H1 (cell line): ENCODE measurements at regions not wholly inside any gene's neighbourhood (a gene's known extent, or its start where the extent isn't known, plus 50 kb on each side); places are given as distances from the start of the nearest gene placed in this dataset.

Experiments used
- CTCF ChIA-PET: fragments of 300-600 bp; sonication (Branson Sonifier 250); formaldehyde crosslinking; loops from one replicate; lab custom pipeline; 2021; ENCODE audit not compliant: partially characterized antibody; lab: Charles Lee
- POLR2A ChIA-PET: fragments of 300-600 bp; sonication (Branson Sonifier 250); formaldehyde crosslinking; loops from one replicate; lab custom pipeline; 2021; ENCODE audit warnings: inconsistent platforms; ENCODE audit not compliant: partially characterized antibody; lab: Charles Lee
- DNase-seq, 2 experiments: peaks; one replicate each; pipeline versions ENCODE4 v3.0.0 to v3.0.0-alpha.2; 2010 to 2022; ENCODE audit warnings: low spot score in 2 of 2, low read depth in 1 of 2, mixed read lengths in 1 of 2
- FAIRE-seq: peaks from 2 replicates; lab custom pipeline; 2011; peaks lifted over from hg19 to GRCh38; lab: Jason Lieb, UNC
- H2AFZ ChIP-seq: 2 replicates; pipeline ENCODE4 v1.8.1; 2012; ENCODE audit warnings: low read length, inconsistent platforms
- H2AK5ac ChIP-seq: 2 replicates; pipeline ENCODE4 v1.6.1; 2013; ENCODE audit warnings: low read depth, low read length
- H2BK120ac ChIP-seq: replicated peaks from 2 replicates; pipeline ENCODE3; 2013; ENCODE audit warnings: low read depth, low read length, inconsistent platforms
- H2BK12ac ChIP-seq: 2 replicates; pipeline ENCODE4 v1.6.1; 2013; ENCODE audit warnings: low read depth, low read length
- H2BK15ac ChIP-seq: 2 replicates; pipeline ENCODE4 v1.6.1; 2013; ENCODE audit warnings: low read length
- H2BK20ac ChIP-seq: 2 replicates; pipeline ENCODE4 v1.6.1; 2013; ENCODE audit warnings: low read length
- H2BK5ac ChIP-seq: 2 replicates; pipeline ENCODE4 v1.6.1; 2013; ENCODE audit warnings: low read depth, low read length
- H3K14ac ChIP-seq: 2 replicates; pipeline ENCODE4 v1.6.1; 2013; ENCODE audit warnings: inconsistent platforms; ENCODE audit not compliant: insufficient read length
- H3K18ac ChIP-seq: 2 replicates; pipeline ENCODE4 v1.6.1; 2013; ENCODE audit warnings: low read length; ENCODE audit errors: extremely low read depth
- H3K23ac ChIP-seq: 2 replicates; pipeline ENCODE4 v1.6.1; 2013; ENCODE audit warnings: inconsistent platforms; ENCODE audit not compliant: insufficient read length
- H3K23me2 ChIP-seq: 2 replicates; pipeline ENCODE4 v1.6.1; 2013; ENCODE audit warnings: low read depth, low read length
- H3K27ac ChIP-seq: 2 replicates; pipeline ENCODE4 v1.6.1; 2011; ENCODE audit warnings: low read depth, low read length, inconsistent platforms
- H3K27me3 ChIP-seq, 4 experiments: replicated peaks in 1 of 4; 1 replicate in 1 of 4; 2 replicates in 3 of 4; pipeline versions ENCODE4 v1.6.1 to v1.8.1; 2011 to 2013; ENCODE audit warnings: low read length in 3 of 4, mild to moderate bottlenecking in 3 of 4, inconsistent platforms in 2 of 4, mixed read lengths in 2 of 4, moderate library complexity in 1 of 4; ENCODE audit not compliant: control insufficient read depth in 3 of 4, insufficient read depth in 3 of 4; ENCODE audit errors: extremely low read depth in 1 of 4
- H3K36me3 ChIP-seq, 4 experiments: 2 replicates each; pipeline versions ENCODE4 v1.6.1 to v1.8.1; 2011 to 2013; ENCODE audit warnings: mild to moderate bottlenecking in 4 of 4, low read length in 3 of 4, moderate library complexity in 2 of 4, control low read depth in 1 of 4, inconsistent platforms in 1 of 4; ENCODE audit not compliant: insufficient read depth in 4 of 4, control insufficient read depth in 2 of 4
- H3K4ac ChIP-seq: replicated peaks from 2 replicates; pipeline ENCODE3; 2013; ENCODE audit warnings: low read length, low read depth, mixed read lengths, inconsistent platforms; ENCODE audit not compliant: insufficient read length
- H3K4me1 ChIP-seq, 4 experiments: replicated peaks in 1 of 4; 1 replicate in 1 of 4; 2 replicates in 3 of 4; pipeline versions ENCODE4 v1.6.1 to v1.8.1; 2011 to 2013; ENCODE audit warnings: low read length in 3 of 4, inconsistent platforms in 2 of 4, mixed read lengths in 1 of 4; ENCODE audit not compliant: insufficient read depth in 4 of 4, control insufficient read depth in 3 of 4
- H3K4me2 ChIP-seq, 2 experiments: 2 replicates each; pipeline versions ENCODE4 v1.6.1 to v1.8.1; 2011 to 2013; ENCODE audit warnings: low read depth in 2 of 2, low read length in 2 of 2, control low read depth in 1 of 2, inconsistent platforms in 1 of 2, mild to moderate bottlenecking in 1 of 2; ENCODE audit not compliant: insufficient read depth in 1 of 2
- H3K4me3 ChIP-seq, 4 experiments: fragments of 200-600, 300-600 bp in 1 of 4; sonication (generic), shearing (Covaris generic), sonication (Bioruptor Twin) in 1 of 4; 2 replicates each; pipeline versions ENCODE4 v1.5.1 to v1.8.1; 2011 to 2016; ENCODE audit warnings: low read length in 4 of 4, low read depth in 3 of 4, control low read depth in 2 of 4, inconsistent platforms in 2 of 4, mild to moderate bottlenecking in 2 of 4, mixed read lengths in 1 of 4, moderate library complexity in 1 of 4; ENCODE audit not compliant: insufficient read depth in 2 of 4; ENCODE audit errors: extremely low read depth in 1 of 4
- H3K56ac ChIP-seq: replicated peaks from 2 replicates; pipeline ENCODE3; 2013; ENCODE audit warnings: low read depth, mild to moderate bottlenecking, mixed read lengths, low read length, inconsistent platforms; ENCODE audit not compliant: insufficient read length
- H3K79me1 ChIP-seq: 2 replicates; pipeline ENCODE4 v1.6.1; 2013; ENCODE audit warnings: low read depth, low read length, control low read depth
- H3K79me2 ChIP-seq, 2 experiments: 2 replicates each; pipeline versions ENCODE4 v1.6.1 to v1.8.1; 2012 to 2013; ENCODE audit warnings: low read length in 2 of 2, mild to moderate bottlenecking in 2 of 2, inconsistent platforms in 1 of 2; ENCODE audit not compliant: insufficient read depth in 2 of 2, control insufficient read depth in 1 of 2
- H3K9ac ChIP-seq, 4 experiments: replicated peaks in 1 of 4; 1 replicate in 1 of 4; 2 replicates in 3 of 4; pipeline versions ENCODE4 v1.6.1 to v1.8.1; 2011 to 2013; ENCODE audit warnings: low read depth in 3 of 4, low read length in 3 of 4, control low read depth in 2 of 4, mild to moderate bottlenecking in 2 of 4, moderate library complexity in 2 of 4, inconsistent platforms in 1 of 4; ENCODE audit errors: extremely low read depth in 1 of 4
- H3K9me3 ChIP-seq, 2 experiments: 2 replicates each; pipeline versions ENCODE4 v1.6.1 to v1.8.1; 2012 to 2013; ENCODE audit warnings: mild to moderate bottlenecking in 2 of 2, moderate library complexity in 2 of 2, control low read depth in 1 of 2, inconsistent platforms in 1 of 2, low read depth in 1 of 2, low read length in 1 of 2, mixed read lengths in 1 of 2; ENCODE audit not compliant: insufficient read depth in 2 of 2
- H4K20me1 ChIP-seq, 2 experiments: replicated peaks in 1 of 2; 2 replicates each; pipeline versions ENCODE3 to v1.8.1; 2011 to 2013; ENCODE audit warnings: inconsistent platforms in 2 of 2, low read length in 2 of 2, mild to moderate bottlenecking in 1 of 2; ENCODE audit not compliant: insufficient read depth in 2 of 2, control insufficient read depth in 1 of 2
- H4K5ac ChIP-seq: 2 replicates; pipeline ENCODE4 v1.6.1; 2013; ENCODE audit warnings: low read length, low read depth, mixed read lengths, inconsistent platforms; ENCODE audit not compliant: insufficient read length
- H4K8ac ChIP-seq: 2 replicates; pipeline ENCODE4 v1.8.0; 2013; ENCODE audit warnings: mild to moderate bottlenecking, moderate library complexity, low read length, inconsistent platforms; ENCODE audit not compliant: insufficient read depth; ENCODE audit errors: extremely low read depth
- H4K91ac ChIP-seq: replicated peaks from 2 replicates; pipeline ENCODE3; 2013; ENCODE audit warnings: low read length, mixed read lengths, inconsistent platforms; ENCODE audit not compliant: insufficient read length
- ATF2 ChIP-seq: IDR thresholded peaks from 2 replicates; pipeline ENCODE4 v1.6.1; 2012; ENCODE audit warnings: low read length, inconsistent platforms
- CBX8 ChIP-seq: fragments of 300-800, 300-1000 bp; sonication (generic); IDR thresholded peaks from 2 replicates; pipeline ENCODE4 v1.7.1; 2016; ENCODE audit warnings: low read depth, low read length, borderline replicate concordance
- EGR1 ChIP-seq: IDR thresholded peaks from 2 replicates; pipeline ENCODE4 v1.6.1; 2011; ENCODE audit warnings: low read depth, low read length, borderline replicate concordance
- GTF2F1 ChIP-seq: IDR thresholded peaks from 2 replicates; pipeline ENCODE4 v1.6.1; 2012; ENCODE audit warnings: low read depth, low read length, improper control_type of control experiment, borderline replicate concordance
- NRF1 ChIP-seq: IDR thresholded peaks from 2 replicates; pipeline ENCODE4 v1.6.1; 2011; ENCODE audit warnings: mild to moderate bottlenecking, low read depth, low read length, improper control_type of control experiment
- PHF8 ChIP-seq: fragments of 200-600 bp; sonication (generic); conservative IDR thresholded peaks from 2 replicates; pipeline ENCODE4 v1.7.1; 2012; ENCODE audit warnings: low read depth, mild to moderate bottlenecking, inconsistent platforms, low read length, moderate library complexity
- RAD21 ChIP-seq, 2 experiments: IDR thresholded peaks in 1 of 2; conservative IDR thresholded peaks in 1 of 2; 2 replicates each; pipeline ENCODE4 v1.6.1; 2011; ENCODE audit warnings: low read depth in 2 of 2, low read length in 2 of 2, improper control_type of control experiment in 1 of 2, inconsistent platforms in 1 of 2, mild to moderate bottlenecking in 1 of 2, moderate library complexity in 1 of 2
- RBBP5 ChIP-seq: IDR thresholded peaks from 2 replicates; pipeline ENCODE4 v1.7.1; 2012; ENCODE audit warnings: low read depth, mild to moderate bottlenecking, inconsistent platforms, low read length, moderate library complexity, borderline replicate concordance
- SAP30 ChIP-seq: fragments of 300-600 bp; sonication (generic); IDR thresholded peaks from 2 replicates; pipeline ENCODE4 v1.7.1; 2012; ENCODE audit warnings: low read length, moderate library complexity, mild to moderate bottlenecking, inconsistent platforms; ENCODE audit not compliant: insufficient read depth, insufficient replicate concordance
- SP4 ChIP-seq: IDR thresholded peaks from 2 replicates; pipeline ENCODE4 v1.6.1; 2012; ENCODE audit warnings: low read length, inconsistent platforms
- TCF12 ChIP-seq: IDR thresholded peaks from 2 replicates; pipeline ENCODE4 v1.6.1; 2011; ENCODE audit warnings: low read depth, mild to moderate bottlenecking, low read length
- WGBS, 2 experiments: shearing (Covaris generic) in 1 of 2; methylation state at CpG; one replicate each; pipeline versions ENCODE4 v1.1.6 to v1.1.7; 2013 to 2015; ENCODE audit warnings: low lambda C conversion rate in 2 of 2, mixed read lengths in 2 of 2, inconsistent platforms in 1 of 2, low coverage in 1 of 2, missing lambda C conversion rate in 1 of 2; ENCODE audit not compliant: insufficient replicate concordance in 2 of 2, insufficient coverage in 1 of 2, insufficient read length in 1 of 2; ENCODE audit errors: extremely low coverage in 1 of 2, missing lambda C conversion rate in 1 of 2; 5-methylcytosine and 5-hydroxymethylcytosine counted together

- H3K4me1 ChIP-seq: no peaks in the 10 kb centered on the region
- CTCF ChIA-PET: interaction anchor here (1.2 to 2.7 kb wide), 3 partner anchors 12 to 82 kb away, joined by 3 to 9 read pairs (median 6); no protein-coding TSS in a partner anchor
- no peak overlapping the region for H2AFZ ChIP-seq
- TF ChIP-seq RAD21 (IDR thresholded peaks at IDR 0.05 in 1 of 2, conservative IDR thresholded peaks at IDR 0.05 in 1 of 2; ENCODE audit: low read depth in 2 of 2, low read length in 2 of 2): no peak
- TF ChIP-seq GTF2F1: no peak
- TF ChIP-seq TCF12: no peak
- TF ChIP-seq SP4: no peak
- TF ChIP-seq SAP30: no peak
- TF ChIP-seq EGR1: no peak
- TF ChIP-seq RBBP5: no peak
- no peak for TF ChIP-seq PHF8
- no peak for TF ChIP-seq ATF2
- TF ChIP-seq CBX8: no peak
- no peak for TF ChIP-seq NRF1
These were observed 466.9 kb downstream of the FUT8 start for GRCh38 chr14:65879248-65880009.

More at GRCh38 chr14:65879248-65880009, 466.9 kb downstream of the FUT8 start:
- H3K23ac ChIP-seq: no peak overlapping the region
- H3K79me1 ChIP-seq: no peaks in the 10 kb centered on the region
- no peak for DNase-seq
- no peaks in the 10 kb centered on the region for H3K27me3 ChIP-seq
- no peaks in the 10 kb centered on the region for H3K36me3 ChIP-seq
- POLR2A ChIA-PET: no interaction called here
- H3K79me2 ChIP-seq: no peaks in the 10 kb centered on the region
- no peak overlapping the region for H3K4me3 ChIP-seq
- no peaks in the 10 kb centered on the region for H4K20me1 ChIP-seq
- H2BK12ac ChIP-seq: no peak overlapping the region
- H4K91ac ChIP-seq: no peak overlapping the region
- H3K56ac ChIP-seq: no peak overlapping the region
- H3K4ac ChIP-seq: no peak overlapping the region
- 93% methylated on average over 3 of the region's 3 CpGs; no CpG with 5 or more reads in 1 of the 2 experiments for WGBS, 2 experiments
- H3K4me2 ChIP-seq: no peak overlapping the region
- FAIRE-seq: no peak
- no peak overlapping the region for H3K14ac ChIP-seq
- H3K18ac ChIP-seq: no peak overlapping the region
- H2BK20ac ChIP-seq: no peak overlapping the region
- no peak overlapping the region for H2BK5ac ChIP-seq
- H2BK15ac ChIP-seq: no peak overlapping the region
- no peak overlapping the region for H4K5ac ChIP-seq
- H3K27ac ChIP-seq: no peak overlapping the region
- H2BK120ac ChIP-seq: no peak overlapping the region
- no peaks in the 10 kb centered on the region for H3K23me2 ChIP-seq
- no peaks in the 10 kb centered on the region for H3K9me3 ChIP-seq
- H2AK5ac ChIP-seq: no peak overlapping the region
- no peak overlapping the region for H4K8ac ChIP-seq
- no peak overlapping the region for H3K9ac ChIP-seq
